A673 (cell line): ENCODE measurements at regions not wholly inside any gene's neighbourhood (a gene's known extent, or its start where the extent isn't known, plus 50 kb on each side); places are given as distances from the start of the nearest gene placed in this dataset.

ENCODE experiments used
- BruUV-seq: library from RNA; stranded (reverse); fragments of 400-500 nt; replicated peaks from 2 replicates; lab custom pipeline; 2021; lab: Mats Ljungman, UMichigan
- CTCF ChIA-PET: fragments of 300-600 bp; sonication (Branson Sonifier 250); formaldehyde crosslinking; loops from one replicate; lab custom pipeline; 2022; ENCODE audit warnings: antibody characterized with exemption; lab: Charles Lee
- POLR2A ChIA-PET: fragments of 300-600 bp; sonication (Branson Sonifier 250); formaldehyde crosslinking; loops from one replicate; lab custom pipeline; 2022; ENCODE audit warnings: antibody characterized with exemption; ENCODE audit not compliant: low non-redundant PET; lab: Charles Lee
- DNase-seq: peaks from one replicate; pipeline ENCODE4 v3.0.0-alpha.2; 2015; ENCODE audit warnings: low spot score
- H3K27ac ChIP-seq: fragments of 200-600 bp; sonication (generic); 2 replicates; pipeline ENCODE4 v1.5.1; 2016; ENCODE audit warnings: mixed run types, low read depth, mild to moderate bottlenecking, mixed read lengths, antibody characterized with exemption, low read length; ENCODE audit not compliant: poor library complexity, severe bottlenecking
- H3K27me3 ChIP-seq: fragments of 200-600 bp; sonication (generic); replicated peaks from 2 replicates; pipeline ENCODE4 v1.6.1; 2017; ENCODE audit warnings: mixed run types, low read depth, mild to moderate bottlenecking, mixed read lengths, antibody characterized with exemption, low read length; ENCODE audit not compliant: insufficient read depth, poor library complexity
- H3K36me3 ChIP-seq: fragments of 200-600 bp; sonication (generic); 2 replicates; pipeline ENCODE4 v1.6.1; 2016; ENCODE audit warnings: mixed run types, mild to moderate bottlenecking, mixed read lengths, antibody characterized with exemption, low read length; ENCODE audit not compliant: insufficient read depth, poor library complexity, severe bottlenecking
- H3K4me1 ChIP-seq: fragments of 200-600 bp; sonication (generic); 2 replicates; pipeline ENCODE4 v1.6.1; 2017; ENCODE audit warnings: mixed run types, mild to moderate bottlenecking, mixed read lengths, antibody characterized with exemption, low read length; ENCODE audit not compliant: insufficient read depth, poor library complexity, severe bottlenecking
- H3K4me3 ChIP-seq: fragments of 200-600 bp; sonication (generic); 2 replicates; pipeline ENCODE4 v1.5.1; 2016; ENCODE audit warnings: low read depth, mixed run types, mild to moderate bottlenecking, mixed read lengths, low read length; ENCODE audit not compliant: poor library complexity, severe bottlenecking
- H3K9me3 ChIP-seq: fragments of 200-600 bp; sonication (generic); 2 replicates; pipeline ENCODE4 v1.6.1; 2016; ENCODE audit warnings: mixed run types, low read depth, mild to moderate bottlenecking, mixed read lengths, antibody characterized with exemption, low read length; ENCODE audit not compliant: poor library complexity, severe bottlenecking
- EZH2 ChIP-seq: fragments of 200-600 bp; sonication (generic); IDR thresholded peaks from 2 replicates; pipeline ENCODE4 v1.6.1; 2017; ENCODE audit warnings: borderline replicate concordance, low read depth, mild to moderate bottlenecking, mixed read lengths, antibody characterized with exemption, low read length; ENCODE audit not compliant: poor library complexity, severe bottlenecking
- intact Hi-C: fragments of 100-400 bp; cut with micrococcal nuclease; formaldehyde crosslinking; loops from one replicate; pipeline ENCODE4 v1.10.0; 2022; ENCODE audit not compliant: unreplicated experiment
- TF ChIP-seq, protein P1 (sequence below): fragments of 300-800, 200-600 bp; sonication (generic); conservative IDR thresholded peaks from 2 replicates; pipeline ENCODE4 v1.5.1; 2017; ENCODE audit warnings: low read depth, mild to moderate bottlenecking, antibody characterized with exemption, low read length, moderate library complexity, mixed read lengths

DNA sequence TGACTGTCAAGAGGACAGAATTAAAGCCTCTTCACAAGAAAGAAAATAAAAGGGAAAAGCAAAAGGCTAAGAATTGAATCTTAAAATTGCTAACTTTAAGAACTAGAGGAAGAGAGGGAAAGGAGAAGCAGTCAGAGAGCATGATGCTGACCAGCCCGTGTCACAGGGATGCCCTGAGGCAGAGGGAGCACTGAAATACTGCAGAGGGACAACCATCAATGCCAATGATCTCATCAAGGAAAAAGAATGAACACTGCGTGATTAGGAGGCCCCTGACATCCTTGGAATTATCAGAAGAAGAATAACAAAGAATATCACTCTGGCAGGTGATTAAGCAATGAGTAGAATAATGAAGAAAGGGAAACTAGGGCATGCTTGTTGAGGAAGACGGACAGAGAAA, 252.2 kb upstream of the GRIP1 start:
- TF ChIP-seq EZH2 = no peak
- TF ChIP-seq, protein P1, sequence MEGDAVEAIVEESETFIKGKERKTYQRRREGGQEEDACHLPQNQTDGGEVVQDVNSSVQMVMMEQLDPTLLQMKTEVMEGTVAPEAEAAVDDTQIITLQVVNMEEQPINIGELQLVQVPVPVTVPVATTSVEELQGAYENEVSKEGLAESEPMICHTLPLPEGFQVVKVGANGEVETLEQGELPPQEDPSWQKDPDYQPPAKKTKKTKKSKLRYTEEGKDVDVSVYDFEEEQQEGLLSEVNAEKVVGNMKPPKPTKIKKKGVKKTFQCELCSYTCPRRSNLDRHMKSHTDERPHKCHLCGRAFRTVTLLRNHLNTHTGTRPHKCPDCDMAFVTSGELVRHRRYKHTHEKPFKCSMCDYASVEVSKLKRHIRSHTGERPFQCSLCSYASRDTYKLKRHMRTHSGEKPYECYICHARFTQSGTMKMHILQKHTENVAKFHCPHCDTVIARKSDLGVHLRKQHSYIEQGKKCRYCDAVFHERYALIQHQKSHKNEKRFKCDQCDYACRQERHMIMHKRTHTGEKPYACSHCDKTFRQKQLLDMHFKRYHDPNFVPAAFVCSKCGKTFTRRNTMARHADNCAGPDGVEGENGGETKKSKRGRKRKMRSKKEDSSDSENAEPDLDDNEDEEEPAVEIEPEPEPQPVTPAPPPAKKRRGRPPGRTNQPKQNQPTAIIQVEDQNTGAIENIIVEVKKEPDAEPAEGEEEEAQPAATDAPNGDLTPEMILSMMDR = no peak
- Histone ChIP-seq H3K9me3 (no peaks in the 10 kb centered on the region), H3K27me3 (no peaks in the 10 kb centered on the region), H3K27ac (no peak overlapping the region), H3K36me3 (no peaks in the 10 kb centered on the region), H3K4me1 (no peaks in the 10 kb centered on the region), H3K4me3 (no peak overlapping the region)
- no peak for DNase-seq
- no TSS peak for BruUV-seq
- POLR2A ChIA-PET = no interaction called here
- CTCF ChIA-PET = no interaction called here
- intact Hi-C loops = no loop called here

- POLR2A ChIA-PET = no interaction called here
- no peak for TF ChIP-seq EZH2
- TF ChIP-seq, protein P1 = no peak
- CTCF ChIA-PET = no interaction called here
- no peak for DNase-seq
- H3K27ac ChIP-seq = no peak overlapping the region
- BruUV-seq = no TSS peak
- H3K4me1 ChIP-seq = no peaks in the 10 kb centered on the region
- no peaks in the 10 kb centered on the region for H3K9me3 ChIP-seq
- intact Hi-C loops = no loop called here
- no peaks in the 10 kb centered on the region for H3K27me3 ChIP-seq
- no peak overlapping the region for H3K4me3 ChIP-seq
- no peaks in the 10 kb centered on the region for H3K36me3 ChIP-seq
Measured at GRCh38 chr12:66932126-66932525, 253.2 kb upstream of the GRIP1 start.

- CTCF ChIA-PET = no interaction called here
- H3K36me3 ChIP-seq = no peaks in the 10 kb centered on the region
- POLR2A ChIA-PET = no interaction called here
- DNase-seq = no peak
- H3K9me3 ChIP-seq = no peaks in the 10 kb centered on the region
- H3K4me3 ChIP-seq = no peak overlapping the region
- BruUV-seq = no TSS peak
- H3K27ac ChIP-seq = no peak overlapping the region
- no peaks in the 10 kb centered on the region for H3K4me1 ChIP-seq
- TF ChIP-seq EZH2 = no peak
- TF ChIP-seq, protein P1 = no peak
- no peaks in the 10 kb centered on the region for H3K27me3 ChIP-seq
- intact Hi-C loops = no loop called here
Measured at GRCh38 chr12:66934302-66935062, 255.6 kb upstream of the GRIP1 start.
